ENCODE measurements at regions not wholly inside any gene's neighbourhood (a gene's known extent, or its start where the extent isn't known, plus 50 kb on each side); places are given as distances from the start of the nearest gene placed in this dataset.

DNA sequence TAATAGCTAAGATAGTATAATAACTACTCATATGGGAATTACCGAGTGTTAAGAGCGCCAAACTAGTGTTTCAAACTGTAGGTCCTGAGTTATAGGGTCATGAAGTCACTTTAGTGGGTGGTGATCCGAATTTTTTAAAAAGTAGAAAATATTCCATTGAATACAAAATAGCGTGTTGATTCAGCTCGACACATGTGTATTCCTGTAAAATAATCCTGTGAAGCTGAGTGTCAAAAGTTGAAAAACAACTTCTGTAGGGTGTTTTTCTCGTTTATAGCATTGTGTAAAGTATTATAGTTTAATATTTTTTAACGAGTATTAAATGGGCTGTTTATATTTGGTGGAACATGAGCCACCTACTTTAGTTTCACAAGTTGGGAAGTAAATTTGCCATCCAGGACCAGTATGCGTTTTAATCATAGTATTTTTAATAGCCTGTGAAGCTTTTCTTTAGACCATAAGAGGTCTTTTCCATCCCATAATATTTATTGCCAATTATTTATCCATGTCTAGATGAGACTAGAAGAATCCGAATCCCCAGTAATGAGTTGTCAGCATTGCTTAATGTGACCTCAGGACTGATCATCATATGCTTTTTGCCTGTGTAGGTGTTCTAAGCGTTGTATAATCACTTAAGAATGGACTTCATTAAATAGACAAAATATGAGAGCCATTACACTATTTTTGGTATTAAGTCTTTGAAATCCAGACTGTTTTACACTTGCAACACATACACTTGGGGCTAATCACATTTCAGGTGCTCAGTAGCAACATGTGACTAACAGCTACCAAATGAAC is 84.1 kb downstream of the PTPDC1 start:
- ATAC-seq (ENCODE audit: poor library complexity) (no peak), DNase-seq (no peak)
- peak overlapping the region; percentile 94 for H3K4me3 ChIP-seq (ENCODE audit: low read length)
- no peaks in the 10 kb centered on the region for H3K9me3 ChIP-seq (ENCODE audit: control insufficient read depth in 1 of 2, insufficient read depth in 1 of 2, low read length in 2 of 2)
- no peak overlapping the region for H3K27ac ChIP-seq (ENCODE audit: low read depth in 1 of 2, low read length in 2 of 2)
- TF ChIP-seq, protein P1, sequence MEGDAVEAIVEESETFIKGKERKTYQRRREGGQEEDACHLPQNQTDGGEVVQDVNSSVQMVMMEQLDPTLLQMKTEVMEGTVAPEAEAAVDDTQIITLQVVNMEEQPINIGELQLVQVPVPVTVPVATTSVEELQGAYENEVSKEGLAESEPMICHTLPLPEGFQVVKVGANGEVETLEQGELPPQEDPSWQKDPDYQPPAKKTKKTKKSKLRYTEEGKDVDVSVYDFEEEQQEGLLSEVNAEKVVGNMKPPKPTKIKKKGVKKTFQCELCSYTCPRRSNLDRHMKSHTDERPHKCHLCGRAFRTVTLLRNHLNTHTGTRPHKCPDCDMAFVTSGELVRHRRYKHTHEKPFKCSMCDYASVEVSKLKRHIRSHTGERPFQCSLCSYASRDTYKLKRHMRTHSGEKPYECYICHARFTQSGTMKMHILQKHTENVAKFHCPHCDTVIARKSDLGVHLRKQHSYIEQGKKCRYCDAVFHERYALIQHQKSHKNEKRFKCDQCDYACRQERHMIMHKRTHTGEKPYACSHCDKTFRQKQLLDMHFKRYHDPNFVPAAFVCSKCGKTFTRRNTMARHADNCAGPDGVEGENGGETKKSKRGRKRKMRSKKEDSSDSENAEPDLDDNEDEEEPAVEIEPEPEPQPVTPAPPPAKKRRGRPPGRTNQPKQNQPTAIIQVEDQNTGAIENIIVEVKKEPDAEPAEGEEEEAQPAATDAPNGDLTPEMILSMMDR (IDR thresholded peaks at IDR 0.05), result no peak
- Mint-ChIP-seq H3K27ac (peak overlapping the region; percentile 98), H3K4me1 (ENCODE audit: low read depth) (peaks cover 83% of the 10 kb centered on the region), H3K9me3 (no peaks in the 10 kb centered on the region), H3K4me3 (peak overlapping the region; percentile 100), H3K27me3 (no peaks in the 10 kb centered on the region), H3K36me3 (ENCODE audit: low read depth) (peaks cover 36% of the 10 kb centered on the region)
- H3K4me1 ChIP-seq (ENCODE audit: insufficient read depth, low read length), result peaks cover 30% of the 10 kb centered on the region
- POLR2A ChIA-PET, result interaction anchor here (0.6 to 1.2 kb wide), 2 partner anchors 11 to 64 kb away, joined by 3 read pairs; no protein-coding TSS in a partner anchor
- intact Hi-C loops (cut with DNase I, micrococcal nuclease), result loop anchor here (5.0 to 10.0 kb wide), 6 partner anchors 136 to 1874 kb away; partner anchors contain the start of genes PHF2 (in 2 of the 2), AOPEP (in 1 of the 2), IARS1 (in 1 of the 2) and IPPK (in 1 of the 2)
- peaks cover 1% of the 10 kb centered on the region for H3K36me3 ChIP-seq (ENCODE audit: insufficient read depth, low read length)
- CTCF ChIA-PET, result interaction anchor here (1.0 to 1.9 kb wide), 2 partner anchors 11 to 45 kb away, joined by 4 to 6 read pairs; no protein-coding TSS in a partner anchor
- no peaks in the 10 kb centered on the region for H3K27me3 ChIP-seq (ENCODE audit: control insufficient read depth in 1 of 2, insufficient read depth in 2 of 2, low read length in 2 of 2)

GRCh38 chr9:94169968-94170367 is 85.7 kb downstream of the PTPDC1 start:
- TF ChIP-seq, protein P1 (IDR thresholded peaks at IDR 0.05), result no peak
- H3K27ac ChIP-seq (ENCODE audit: low read depth in 1 of 2, low read length in 2 of 2), result no peak overlapping the region
- Mint-ChIP-seq H3K4me3 (peak overlapping the region; percentile 67), H3K9me3 (no peaks in the 10 kb centered on the region), H3K27me3 (no peaks in the 10 kb centered on the region), H3K4me1 (ENCODE audit: low read depth) (peaks cover 90% of the 10 kb centered on the region), H3K36me3 (ENCODE audit: low read depth) (peaks cover 48% of the 10 kb centered on the region), H3K27ac (peak overlapping the region; percentile 98)
- no peak for DNase-seq
- no peaks in the 10 kb centered on the region for H3K9me3 ChIP-seq (ENCODE audit: control insufficient read depth in 1 of 2, insufficient read depth in 1 of 2, low read length in 2 of 2)
- H3K36me3 ChIP-seq (ENCODE audit: insufficient read depth, low read length), result peaks cover 17% of the 10 kb centered on the region
- intact Hi-C loops (cut with DNase I, micrococcal nuclease), result loop anchor here (5.0 to 10.0 kb wide), 6 partner anchors 138 to 1875 kb away; partner anchors contain the start of genes PHF2 (in 2 of the 2), AOPEP (in 1 of the 2), IARS1 (in 1 of the 2) and IPPK (in 1 of the 2)
- no peak for ATAC-seq (ENCODE audit: poor library complexity)
- no peaks in the 10 kb centered on the region for H3K27me3 ChIP-seq (ENCODE audit: control insufficient read depth in 1 of 2, insufficient read depth in 2 of 2, low read length in 2 of 2)
- ChIA-PET POLR2A (no interaction called here), CTCF (interaction anchor here (1.2 to 1.9 kb wide), 2 partner anchors 13 to 44 kb away, joined by 3 to 6 read pairs; no protein-coding TSS in a partner anchor)
- H3K4me3 ChIP-seq (ENCODE audit: low read length), result no peak overlapping the region
- H3K4me1 ChIP-seq (ENCODE audit: insufficient read depth, low read length), result peaks cover 39% of the 10 kb centered on the region

DNA sequence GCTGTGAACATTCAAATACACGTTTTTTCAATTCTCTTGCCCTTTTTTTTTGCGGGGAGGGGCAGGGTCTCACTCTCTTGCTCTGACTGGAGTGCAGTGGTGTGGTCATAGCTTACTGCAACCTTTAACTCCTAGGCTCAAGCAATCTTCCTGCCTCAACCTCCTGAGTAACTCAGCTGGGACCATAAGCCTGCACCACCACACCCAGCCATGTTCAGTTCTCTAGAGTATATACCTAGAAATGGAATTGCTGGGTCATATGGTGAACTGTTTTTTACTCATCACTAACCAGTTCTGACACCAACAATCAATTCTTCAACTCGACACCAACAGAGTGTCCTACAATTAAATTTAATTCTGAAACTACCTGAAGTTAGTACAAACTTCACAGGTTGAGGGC is 85.5 kb upstream of the ZNF169 start:
- H3K9me3 Mint-ChIP-seq, result no peaks in the 10 kb centered on the region
- H3K36me3 ChIP-seq (ENCODE audit: insufficient read depth, low read length), result peaks cover 41% of the 10 kb centered on the region
- no peak for ATAC-seq (ENCODE audit: poor library complexity)
- CTCF ChIA-PET, result interaction anchor here (3.1 kb wide), 1 partner anchor 40 kb away, joined by 7 read pairs; no protein-coding TSS in a partner anchor
- H3K27me3 ChIP-seq (ENCODE audit: control insufficient read depth in 1 of 2, insufficient read depth in 2 of 2, low read length in 2 of 2), result no peaks in the 10 kb centered on the region
- H3K4me3 ChIP-seq (ENCODE audit: low read length), result no peak overlapping the region
- peak overlapping the region; percentile 98 for H3K27ac Mint-ChIP-seq
- no peaks in the 10 kb centered on the region for H3K27me3 Mint-ChIP-seq
- peaks cover 30% of the 10 kb centered on the region for H3K4me1 ChIP-seq (ENCODE audit: insufficient read depth, low read length)
- TF ChIP-seq, protein P1 (IDR thresholded peaks at IDR 0.05), result no peak
- peak overlapping the region; percentile 31 for H3K4me3 Mint-ChIP-seq
- intact Hi-C loops (cut with DNase I, micrococcal nuclease), result no loop called here
- H3K27ac ChIP-seq (ENCODE audit: low read depth in 1 of 2, low read length in 2 of 2), result peak overlapping the region in 1 of 2 donors; percentile 21
- peaks cover 70% of the 10 kb centered on the region for H3K36me3 Mint-ChIP-seq (ENCODE audit: low read depth)
- no peak for DNase-seq
- H3K9me3 ChIP-seq (ENCODE audit: control insufficient read depth in 1 of 2, insufficient read depth in 1 of 2, low read length in 2 of 2), result no peaks in the 10 kb centered on the region
- peaks cover 87% of the 10 kb centered on the region for H3K4me1 Mint-ChIP-seq (ENCODE audit: low read depth)
- POLR2A ChIA-PET, result interaction anchor here (1.1 kb wide), 1 partner anchor 8 kb away, joined by 8 read pairs; no protein-coding TSS in a partner anchor

Measured in CD4-positive, alpha-beta T cell (primary cell).